H54 (cell line): ENCODE measurements at regions not wholly inside any gene's neighbourhood (a gene's known extent, or its start where the extent isn't known, plus 50 kb on each side); places are given as distances from the start of the nearest gene placed in this dataset.
"Not testable (repeated sequence)": the region's sequence is repeated elsewhere in the genome, so short reads cannot be mapped to it uniquely, and the experiment has no call there.

Experiments used
- DNase-seq: peaks from one replicate; pipeline ENCODE4 v3.0.0; 2011; ENCODE audit warnings: low spot score, mixed read lengths; ENCODE audit not compliant: insufficient read length
- FAIRE-seq: peaks from 3 replicates; lab custom pipeline; 2011; peaks lifted over from hg19 to GRCh38; lab: Jason Lieb, UNC
- POLR2A ChIP-seq: IDR thresholded peaks from 2 replicates; pipeline ENCODE4 v1.6.1; 2011; ENCODE audit warnings: low read depth, mild to moderate bottlenecking, low read length

GRCh38 chr2:181737302-181737701 lies 57.0 kb upstream of the NEUROD1 start:
- not testable (repeated sequence) for FAIRE-seq, DNase-seq

DNA sequence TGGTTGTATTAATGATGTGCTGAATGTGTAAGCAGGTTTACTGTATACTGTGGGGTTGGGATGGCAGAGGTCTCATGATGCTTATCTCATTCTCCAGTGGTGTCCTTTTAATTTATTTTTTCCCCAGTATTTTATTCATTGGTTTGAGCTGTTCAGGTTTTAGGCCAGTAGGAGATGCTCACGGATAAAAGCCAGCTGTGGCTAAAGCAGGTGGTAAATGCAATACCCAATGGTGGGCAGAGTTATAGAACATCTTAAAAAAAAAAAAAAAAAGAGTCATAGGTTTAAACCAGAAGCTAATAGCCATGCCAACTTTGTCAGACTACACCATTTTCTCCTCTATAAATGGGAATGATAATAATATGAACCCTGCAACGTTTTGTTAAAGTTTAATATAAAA lies 57.8 kb upstream of the NEUROD1 start:
- no peak for DNase-seq
- TF ChIP-seq POLR2A: no peak
- FAIRE-seq: peak; percentile 41

DNA sequence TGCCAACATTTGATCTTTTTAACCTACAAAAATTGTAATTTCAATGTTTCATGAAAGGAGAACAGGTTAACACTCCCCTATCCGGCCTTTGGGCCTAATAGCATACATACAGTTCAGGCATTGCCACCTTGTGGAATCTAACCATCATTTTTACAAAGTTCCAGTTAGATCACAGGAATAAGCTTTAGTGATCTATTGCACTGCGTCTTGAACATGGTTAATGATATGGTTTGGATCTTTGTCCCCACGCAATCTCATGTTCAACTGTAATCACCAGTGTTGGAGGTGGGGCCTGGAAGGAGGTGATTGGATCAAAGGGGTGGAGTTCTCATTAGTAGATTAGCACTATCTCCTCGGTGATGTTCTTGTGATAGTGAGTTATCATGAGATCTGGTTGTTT lies 58.2 kb upstream of the NEUROD1 start:
- FAIRE-seq: peak; percentile 72
- TF ChIP-seq POLR2A: no peak

GRCh38 chr2:181741756-181742155 lies 61.4 kb upstream of the NEUROD1 start:
- FAIRE-seq: peak; percentile 55
- no peak for TF ChIP-seq POLR2A
- peak; percentile 17 for DNase-seq

More for the DNA sequence above, 58.2 kb upstream of the NEUROD1 start:
- no peak for DNase-seq

GRCh38 chr2:181742361-181742760 lies 62.0 kb upstream of the NEUROD1 start:
- TF ChIP-seq POLR2A: no peak
- FAIRE-seq: peak; percentile 58

GRCh38 chr2:181742922-181743722 lies 62.8 kb upstream of the NEUROD1 start:
- TF ChIP-seq POLR2A: no peak
- DNase-seq (no peak), FAIRE-seq (peak; percentile 96)

More at GRCh38 chr2:181742361-181742760, 62.0 kb upstream of the NEUROD1 start:
- no peak for DNase-seq

DNA sequence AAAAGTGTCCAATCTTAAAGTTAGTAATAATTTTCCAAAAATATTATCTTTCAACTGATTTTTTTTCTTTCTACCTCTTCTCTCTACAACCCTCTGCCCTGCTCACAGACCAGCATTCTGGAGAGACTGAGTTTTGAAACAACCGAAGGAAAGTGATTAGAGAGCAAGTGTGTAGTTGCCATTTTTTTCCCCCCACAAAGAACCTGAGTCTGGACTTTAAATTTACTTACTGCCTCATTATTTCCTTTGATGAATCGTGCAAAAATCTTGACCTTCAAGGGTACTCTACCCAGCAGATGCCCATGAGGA lies 63.4 kb upstream of the NEUROD1 start:
- FAIRE-seq (peak; percentile 45), DNase-seq (no peak)
- no peak for TF ChIP-seq POLR2A

DNA sequence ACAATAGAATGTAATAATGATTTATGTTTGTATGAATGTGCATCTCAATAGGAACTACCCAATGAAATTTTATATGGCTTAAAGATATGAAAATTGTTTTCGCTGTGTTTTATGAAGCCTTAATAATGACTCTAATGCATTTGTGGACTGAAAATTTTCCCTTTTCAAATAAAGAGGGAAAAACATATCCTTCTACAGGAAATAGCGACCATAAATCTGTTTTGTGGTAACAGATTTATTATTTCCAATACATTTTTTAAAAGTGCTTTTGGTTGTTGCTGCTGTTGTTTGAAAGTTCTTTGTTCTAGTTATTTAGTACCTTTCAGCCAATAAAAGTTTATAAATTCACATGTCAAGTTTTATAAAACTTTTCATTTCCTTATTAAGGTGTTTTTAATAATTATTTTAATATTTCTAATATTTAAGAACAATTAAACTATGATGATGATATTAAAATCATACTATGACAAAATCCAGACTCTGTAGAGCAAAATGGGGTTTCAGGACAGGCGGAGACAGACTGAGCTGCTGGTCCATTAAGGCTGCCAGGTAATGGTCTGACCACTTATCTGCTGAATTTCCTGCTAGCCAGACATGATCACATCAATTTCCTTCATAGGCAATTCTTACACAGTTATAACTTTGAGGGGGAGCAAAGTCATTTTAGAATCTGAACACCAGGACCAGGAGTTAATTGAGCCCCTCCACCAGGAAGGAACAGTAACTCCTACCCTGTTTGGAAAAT lies 65.7 kb upstream of the NEUROD1 start:
- FAIRE-seq: no peak
- no peak for TF ChIP-seq POLR2A
- no peak for DNase-seq

DNA sequence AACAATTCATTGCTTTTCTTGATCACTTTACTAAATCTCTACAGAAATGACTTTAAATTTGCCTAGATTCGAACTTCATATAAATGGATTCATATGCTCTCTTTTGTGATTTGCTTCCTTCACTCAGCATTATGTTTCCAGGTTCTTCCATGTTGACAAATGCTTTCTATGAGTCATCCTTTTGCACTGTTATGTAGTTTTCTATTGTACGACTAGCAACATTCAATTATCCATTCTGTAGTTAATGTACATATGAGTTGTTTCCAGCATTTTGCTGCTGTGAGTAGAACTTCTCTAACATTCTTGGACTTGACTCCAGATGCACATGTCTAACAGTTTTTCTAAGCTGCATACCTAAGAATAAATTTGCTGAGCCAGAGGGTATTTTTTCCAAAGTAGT lies 66.5 kb upstream of the NEUROD1 start:
- DNase-seq: no peak
- FAIRE-seq: peak; percentile 58
- no peak for TF ChIP-seq POLR2A

DNA sequence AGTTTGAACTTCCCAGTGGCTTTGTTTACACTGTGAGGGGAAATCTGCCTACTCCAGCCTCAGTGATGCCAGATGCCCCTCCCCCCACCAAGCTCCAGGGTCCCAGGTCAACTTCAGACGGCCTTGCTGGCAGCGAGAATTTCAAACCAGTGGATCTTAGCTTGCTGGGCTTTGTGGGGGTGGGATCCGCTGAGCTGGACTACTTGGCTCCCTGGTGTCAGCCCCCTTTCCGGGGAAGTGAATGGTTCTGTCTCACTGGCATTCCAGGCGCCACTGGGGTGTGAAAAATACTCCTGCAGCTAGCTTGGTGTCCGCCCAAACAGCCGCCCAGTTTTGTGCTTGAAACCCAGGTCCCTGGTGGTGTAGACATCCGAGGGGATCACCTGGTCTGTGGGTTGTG lies 70.0 kb upstream of the NEUROD1 start:
- DNase-seq (no peak), FAIRE-seq (no peak)
- TF ChIP-seq POLR2A: no peak

DNA sequence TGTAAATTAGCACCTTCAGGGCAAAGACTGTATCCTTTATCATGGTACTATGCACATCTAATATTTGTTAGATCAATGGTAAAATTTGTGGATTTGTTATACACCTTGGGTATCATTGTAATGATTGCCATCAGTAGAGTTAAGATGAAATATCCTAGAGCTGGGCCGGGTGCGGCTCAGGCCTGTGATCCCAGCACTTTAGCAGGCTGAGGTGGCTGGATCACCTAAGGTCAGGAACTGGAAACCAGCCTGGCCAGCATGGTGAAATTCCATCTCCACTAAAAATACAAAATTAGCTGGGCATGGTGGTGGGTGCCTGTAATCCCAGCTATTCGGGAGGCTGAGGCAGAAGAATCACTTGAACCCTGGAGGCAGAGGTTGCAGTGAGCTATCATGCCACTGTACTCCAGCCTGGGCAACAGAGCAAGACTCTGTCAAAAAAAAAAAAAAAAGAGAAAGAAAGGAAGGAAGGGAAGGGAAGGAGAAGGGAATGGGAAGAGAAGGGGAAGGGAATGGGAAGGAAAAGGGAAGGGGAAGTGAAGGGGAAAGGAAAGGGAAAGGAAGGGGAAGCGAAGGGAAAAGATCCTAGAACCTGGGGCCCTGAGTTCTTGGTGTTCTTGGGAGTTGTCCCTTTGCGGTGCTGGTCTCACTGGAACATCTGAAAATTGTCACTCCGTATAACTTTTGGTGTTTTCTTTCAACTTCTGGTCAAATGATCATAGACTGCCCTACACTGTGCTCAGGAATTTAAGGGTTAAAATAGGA lies 71.1 kb upstream of the NEUROD1 start:
- no peak for TF ChIP-seq POLR2A
- DNase-seq (no peak), FAIRE-seq (no peak)

DNA sequence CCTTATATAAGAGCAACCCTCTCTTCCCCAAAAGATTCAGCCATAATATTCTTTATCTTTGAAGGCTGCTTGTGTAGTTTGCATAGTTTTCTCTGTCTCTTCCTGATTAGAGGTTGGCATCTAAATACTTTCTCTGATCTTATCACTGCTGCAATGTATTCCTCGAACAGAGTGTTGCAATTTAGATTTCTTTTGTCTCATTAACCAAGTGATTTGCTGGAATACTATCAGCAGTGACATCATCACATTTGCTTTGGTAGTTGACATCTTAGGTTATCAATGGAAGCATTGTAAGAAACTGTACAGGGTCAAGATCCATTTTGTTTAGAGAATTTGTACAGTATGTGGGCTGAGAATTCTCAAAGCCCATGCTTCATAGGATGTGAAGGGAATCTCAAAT lies 72.0 kb upstream of the NEUROD1 start:
- peak; percentile 36 for FAIRE-seq
- DNase-seq: no peak

DNA sequence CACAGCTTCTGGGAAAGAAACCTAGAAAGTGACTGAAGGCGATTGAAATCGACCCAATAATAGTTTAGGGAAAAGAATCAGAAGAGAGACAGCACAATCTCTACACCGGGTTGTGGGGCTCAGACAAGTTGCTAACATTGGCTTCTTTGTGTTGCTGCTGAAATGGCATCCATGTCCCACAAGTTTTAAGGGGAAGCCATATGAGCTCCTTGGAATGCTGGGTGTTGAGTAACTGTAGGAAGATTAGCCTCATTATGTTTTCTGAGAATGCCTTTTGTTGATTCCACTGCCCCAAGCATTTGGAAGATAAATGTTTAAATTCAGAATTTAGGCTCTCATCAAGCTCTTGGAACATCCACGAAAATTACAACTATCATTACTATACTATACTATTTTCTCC lies 73.4 kb upstream of the NEUROD1 start:
- no peak for TF ChIP-seq POLR2A
- no peak for DNase-seq
- no peak for FAIRE-seq

More for the DNA sequence above, 72.0 kb upstream of the NEUROD1 start:
- no peak for TF ChIP-seq POLR2A

- FAIRE-seq: no peak
- DNase-seq: no peak
- no peak for TF ChIP-seq POLR2A
These were observed 73.8 kb upstream of the NEUROD1 start for GRCh38 chr2:181754105-181754504.
